Right lobe of liver (tissue), 6 donors: ENCODE measurements at regions not wholly inside any gene's neighbourhood (a gene's known extent, or its start where the extent isn't known, plus 50 kb on each side); places are given as distances from the start of the nearest gene placed in this dataset.
A peak's percentile ranks its signal among the peaks of the same experiment; 100 is the strongest.
"Not testable (repeated sequence)": the region's sequence is repeated elsewhere in the genome, so short reads cannot be mapped to it uniquely, and the experiment has no call there.

ENCODE experiments used
- ATAC-seq, 4 donors: fragments of 200-7000 bp; cut with Tn5 transposase; one replicate each; pipeline ENCODE4 v1.9.1; 2020; ENCODE audit warnings: mild to moderate bottlenecking in 4 of 4, moderate library complexity in 4 of 4
- DNase-seq, 3 donors: peaks; one replicate each; pipeline ENCODE4 v3.0.0-alpha.2; 2020
- H3K27ac ChIP-seq, 3 donors: fragments of 200-600 bp; one replicate each; pipeline ENCODE4 v1.8.0; 2022
- H3K27me3 ChIP-seq, 2 donors: fragments of 200-600 bp; one replicate each; pipeline ENCODE4 v1.8.0; 2022
- H3K36me3 ChIP-seq, 4 donors: fragments of 200-600 bp; sonication (generic) in 1 of 4; one replicate each; pipeline versions ENCODE4 v1.5.1 to v1.8.0; 2017 to 2022; ENCODE audit warnings: control low read depth in 1 of 4
- H3K4me1 ChIP-seq, 4 donors: fragments of 200-600 bp; sonication (generic) in 1 of 4; one replicate each; pipeline versions ENCODE4 v1.5.1 to v1.8.0; 2017 to 2022; ENCODE audit warnings: control low read depth in 1 of 4
- H3K4me3 ChIP-seq, 3 donors: fragments of 200-600 bp; one replicate each; pipeline ENCODE4 v1.8.0; 2022
- H3K9me3 ChIP-seq, 4 donors: fragments of 200-600 bp; sonication (generic) in 1 of 4; one replicate each; pipeline versions ENCODE4 v1.5.1 to v1.8.0; 2017 to 2022; ENCODE audit warnings: control low read depth in 1 of 4
- POLR2A ChIP-seq: fragments of 450-650 bp; IDR thresholded peaks from one replicate; pipeline ENCODE4 v1.6.1; 2017; ENCODE audit warnings: antibody characterized with exemption, mild to moderate bottlenecking
- WGBS: methylation state at CpG from one replicate; pipeline ENCODE4 v1.1.6; 2018; ENCODE audit warnings: low coverage, low lambda C conversion rate; ENCODE audit not compliant: insufficient coverage; ENCODE audit errors: missing lambda C conversion rate; 5-methylcytosine and 5-hydroxymethylcytosine counted together
- intact Hi-C, 2 donors: fragments of 100-400 bp; cut with DNase I; formaldehyde crosslinking; loops; one replicate each; pipeline versions ENCODE4 v1.11.2 to v1.14.1; 2022
- TF ChIP-seq, protein P1 (sequence below), 4 donors: fragments of 200-600 bp in 3 of 4; fragments of 450-650 bp in 1 of 4; IDR thresholded peaks; one replicate each; pipeline versions ENCODE4 v1.5.1 to v1.8.0; 2016 to 2022; ENCODE audit warnings: antibody characterized with exemption in 4 of 4, mild to moderate bottlenecking in 2 of 4
- donor health status: DM: no; HTN: yes; CAD: no.
- donor health status: DM: no; HTN: no; CAD: no.
- donor health status: DM: no; HTN: no; CAD: no.
- donor health status: DM: no; HTN: yes; CAD: no.
- donor health status: DM: no; HTN: yes; CAD: no.

DNA sequence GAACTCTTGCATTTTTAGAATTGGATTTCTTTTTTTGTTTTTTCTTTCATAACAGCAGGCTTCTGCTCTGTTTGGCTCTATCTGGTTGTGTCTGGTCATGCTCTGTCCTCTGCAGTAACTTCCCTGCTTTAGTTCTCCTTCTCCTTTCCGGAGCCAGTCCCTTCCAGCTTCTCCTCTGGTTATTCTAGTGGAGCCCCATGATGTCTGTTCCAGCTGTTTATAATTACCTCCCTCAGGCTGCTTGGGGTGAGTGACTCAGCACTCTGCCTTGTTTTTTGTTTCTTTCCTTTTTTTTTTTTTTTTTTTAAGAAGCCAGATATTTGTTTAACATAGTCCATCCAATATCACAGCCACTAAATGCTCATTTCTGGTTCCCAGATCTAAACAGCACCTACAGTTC, 409.6 kb downstream of the MAFB start:
- Histone ChIP-seq H3K4me1 (no peaks in the 10 kb centered on the region), H3K27me3 (no peaks in the 10 kb centered on the region), H3K9me3 (no peaks in the 10 kb centered on the region), H3K27ac (no peak overlapping the region), H3K36me3 (no peaks in the 10 kb centered on the region), H3K4me3 (no peak overlapping the region)
- ATAC-seq = peak; percentile 47 to 81 (median 72)
- DNase-seq = no peak
- 45% methylated on average over 1 of the region's 1 CpG for WGBS
- intact Hi-C loops = no loop called here
- no peak for TF ChIP-seq POLR2A
- TF ChIP-seq, protein P1, sequence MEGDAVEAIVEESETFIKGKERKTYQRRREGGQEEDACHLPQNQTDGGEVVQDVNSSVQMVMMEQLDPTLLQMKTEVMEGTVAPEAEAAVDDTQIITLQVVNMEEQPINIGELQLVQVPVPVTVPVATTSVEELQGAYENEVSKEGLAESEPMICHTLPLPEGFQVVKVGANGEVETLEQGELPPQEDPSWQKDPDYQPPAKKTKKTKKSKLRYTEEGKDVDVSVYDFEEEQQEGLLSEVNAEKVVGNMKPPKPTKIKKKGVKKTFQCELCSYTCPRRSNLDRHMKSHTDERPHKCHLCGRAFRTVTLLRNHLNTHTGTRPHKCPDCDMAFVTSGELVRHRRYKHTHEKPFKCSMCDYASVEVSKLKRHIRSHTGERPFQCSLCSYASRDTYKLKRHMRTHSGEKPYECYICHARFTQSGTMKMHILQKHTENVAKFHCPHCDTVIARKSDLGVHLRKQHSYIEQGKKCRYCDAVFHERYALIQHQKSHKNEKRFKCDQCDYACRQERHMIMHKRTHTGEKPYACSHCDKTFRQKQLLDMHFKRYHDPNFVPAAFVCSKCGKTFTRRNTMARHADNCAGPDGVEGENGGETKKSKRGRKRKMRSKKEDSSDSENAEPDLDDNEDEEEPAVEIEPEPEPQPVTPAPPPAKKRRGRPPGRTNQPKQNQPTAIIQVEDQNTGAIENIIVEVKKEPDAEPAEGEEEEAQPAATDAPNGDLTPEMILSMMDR (IDR thresholded peaks at IDR 0.05) = no peak

DNA sequence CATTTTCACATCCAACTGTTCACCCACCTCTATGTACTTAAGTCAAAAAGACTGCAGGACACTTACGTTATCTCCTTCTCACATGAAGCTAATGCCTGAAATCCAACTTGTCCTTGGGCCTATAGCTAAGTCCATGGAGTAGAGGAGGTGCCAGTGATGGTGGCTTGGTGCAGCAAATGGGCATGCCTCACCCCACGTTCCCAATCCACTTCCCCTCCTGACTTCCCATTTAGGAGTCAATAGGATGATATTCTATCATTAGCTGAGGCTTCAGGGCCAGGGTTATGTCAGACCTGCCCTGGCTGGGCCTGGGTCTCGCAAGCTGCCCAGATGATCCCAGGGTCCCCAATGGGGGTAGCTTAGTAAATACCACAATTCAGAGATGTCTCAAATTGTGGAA, 410.4 kb downstream of the MAFB start:
- Histone ChIP-seq H3K4me3 (no peak overlapping the region), H3K27me3 (no peaks in the 10 kb centered on the region), H3K4me1 (no peaks in the 10 kb centered on the region), H3K27ac (no peak overlapping the region), H3K36me3 (no peaks in the 10 kb centered on the region), H3K9me3 (no peaks in the 10 kb centered on the region)
- intact Hi-C loops = no loop called here
- ATAC-seq = no peak
- no peak for DNase-seq
- no peak for TF ChIP-seq POLR2A
- TF ChIP-seq, protein P1 (IDR thresholded peaks at IDR 0.05) = no peak
- 81% methylated on average over 2 of the region's 3 CpGs for WGBS

DNA sequence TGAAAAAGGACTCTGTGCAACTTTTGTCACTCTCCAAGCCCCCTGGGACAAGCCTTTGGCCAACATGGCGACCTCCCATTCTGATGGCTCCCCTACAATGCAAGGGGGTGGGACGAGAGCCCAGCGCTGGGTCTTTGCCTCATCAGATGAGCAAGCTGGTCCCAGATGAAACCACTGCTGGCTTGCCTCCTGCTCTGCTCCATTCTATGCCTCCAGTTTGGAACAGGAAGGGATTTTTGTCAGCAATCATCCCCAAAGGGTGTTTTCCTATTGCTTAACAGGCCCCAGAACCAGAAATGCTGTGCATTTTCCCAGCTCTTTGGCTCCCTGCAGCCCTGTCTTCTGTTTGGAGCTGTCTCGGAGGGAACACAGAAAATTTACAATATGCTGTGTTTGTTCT, 412.7 kb downstream of the MAFB start:
- TF ChIP-seq, protein P1 (IDR thresholded peaks at IDR 0.05) = no peak
- WGBS = 53% methylated on average over 4 of the region's 4 CpGs
- H3K4me1 ChIP-seq = no peaks in the 10 kb centered on the region
- intact Hi-C loops = no loop called here
- ATAC-seq (no peak), DNase-seq (no peak)
- no peak overlapping the region for H3K4me3 ChIP-seq
- H3K27ac ChIP-seq = no peak overlapping the region
- H3K27me3 ChIP-seq = no peaks in the 10 kb centered on the region
- H3K9me3 ChIP-seq = no peaks in the 10 kb centered on the region
- no peaks in the 10 kb centered on the region for H3K36me3 ChIP-seq

DNA sequence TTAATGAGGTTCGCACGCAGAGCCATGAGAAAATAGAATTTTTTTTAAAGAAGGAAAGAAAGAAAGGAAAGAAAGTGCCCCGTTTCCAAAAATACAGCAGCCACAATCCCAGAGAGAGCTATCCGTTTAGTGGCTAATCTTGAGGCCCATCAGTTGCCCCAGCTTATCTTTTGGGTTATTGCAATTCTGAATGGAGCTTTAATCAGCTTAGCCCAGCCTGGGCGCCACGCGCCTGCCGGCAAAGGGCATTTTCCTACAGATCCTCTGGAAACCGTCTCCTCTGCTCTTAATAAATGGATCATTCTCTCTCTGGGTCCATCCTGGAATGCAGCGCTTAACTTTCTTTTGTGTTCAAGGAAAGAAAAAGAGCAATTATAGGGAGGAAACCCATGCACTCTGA, 413.3 kb downstream of the MAFB start:
- H3K27me3 ChIP-seq = no peaks in the 10 kb centered on the region
- H3K27ac ChIP-seq = no peak overlapping the region
- no peak overlapping the region for H3K4me3 ChIP-seq
- 78% methylated on average over 5 of the region's 10 CpGs for WGBS
- intact Hi-C loops = no loop called here
- H3K9me3 ChIP-seq = no peaks in the 10 kb centered on the region
- no peaks in the 10 kb centered on the region for H3K4me1 ChIP-seq
- DNase-seq (no peak), ATAC-seq (no peak)
- TF ChIP-seq POLR2A = no peak
- TF ChIP-seq, protein P1 (IDR thresholded peaks at IDR 0.05) = no peak
- H3K36me3 ChIP-seq = no peaks in the 10 kb centered on the region

DNA sequence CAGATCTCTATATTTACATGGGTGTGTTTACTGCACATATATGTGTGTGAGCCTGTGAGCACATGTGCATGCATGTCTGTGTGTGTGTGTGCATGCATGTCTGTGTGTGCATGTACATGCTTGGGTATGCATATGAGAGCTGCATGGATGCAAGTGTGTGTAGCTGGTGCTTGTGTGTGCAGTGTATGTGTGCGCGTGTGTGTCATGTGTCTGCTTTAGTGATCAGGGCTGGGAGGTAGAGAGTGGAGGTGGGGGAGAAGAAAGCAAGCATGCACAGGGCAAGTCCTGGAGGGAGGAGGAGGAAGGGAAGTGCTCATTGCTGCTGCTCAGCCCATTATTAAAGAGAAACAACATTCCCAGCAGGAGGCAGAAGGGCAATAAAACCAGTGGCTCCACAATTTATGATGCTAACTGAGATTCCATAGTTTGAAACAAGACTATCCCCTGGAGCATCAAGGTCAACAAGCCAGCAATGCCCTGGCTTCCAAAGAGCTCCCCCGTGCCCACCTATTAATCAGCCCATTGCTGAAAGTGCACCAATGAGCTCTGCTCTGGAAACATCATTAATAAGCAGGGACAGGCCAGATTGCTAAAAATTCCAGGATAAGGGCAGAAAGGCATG, 414.0 kb downstream of the MAFB start:
- Histone ChIP-seq H3K4me3 (no peak overlapping the region), H3K27me3 (no peaks in the 10 kb centered on the region), H3K27ac (no peak overlapping the region), H3K36me3 (no peaks in the 10 kb centered on the region), H3K4me1 (no peaks in the 10 kb centered on the region), H3K9me3 (no peaks in the 10 kb centered on the region)
- TF ChIP-seq, protein P1 (IDR thresholded peaks at IDR 0.05) = no peak
- no peak for TF ChIP-seq POLR2A
- ATAC-seq = no peak
- intact Hi-C loops = no loop called here
- no peak for DNase-seq
- 80% methylated on average over 2 of the region's 3 CpGs for WGBS

DNA sequence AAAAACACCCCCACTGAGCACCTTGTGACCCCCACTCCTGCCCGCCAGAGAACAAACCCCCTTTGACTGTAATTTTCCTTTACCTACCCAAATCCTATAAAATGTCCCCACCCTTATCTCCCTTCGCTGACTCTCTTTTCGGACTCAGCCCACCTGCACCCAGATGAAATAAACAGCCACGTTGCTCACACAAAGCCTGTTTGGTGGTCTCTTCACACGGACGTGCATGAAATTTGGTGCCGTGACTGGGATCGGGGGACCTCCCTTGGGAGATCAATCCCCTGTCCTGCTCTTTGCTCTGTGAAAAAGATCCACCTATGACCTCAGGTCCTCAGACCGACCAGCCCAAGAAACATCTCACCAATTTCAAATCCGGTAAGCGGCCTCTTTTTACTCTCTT, 419.8 kb downstream of the MAFB start:
- not testable (repeated sequence) for H3K4me1 ChIP-seq, H3K4me3 ChIP-seq, H3K27ac ChIP-seq, DNase-seq, H3K27me3 ChIP-seq, H3K36me3 ChIP-seq, ATAC-seq, H3K9me3 ChIP-seq
- WGBS = 68% methylated on average over 5 of the region's 11 CpGs
- intact Hi-C loops = loop anchor here (10.0 kb wide), 2 partner anchors 416 to 426 kb away; partner anchors contain the start of gene MAFB (in 1 of the 2)
